HepG2 (cell line): ENCODE measurements at regions not wholly inside any gene's neighbourhood (a gene's known extent, or its start where the extent isn't known, plus 50 kb on each side); places are given as distances from the start of the nearest gene placed in this dataset.

Source experiments
- ATF3 ChIP-seq: sonication (generic); formaldehyde crosslinking; IDR thresholded peaks from 2 replicates; pipeline ENCODE4 v1.4.0; 2020; ENCODE audit warnings: missing genetic modification reagents
- E2F2 ChIP-seq: sonication (generic); formaldehyde crosslinking; IDR thresholded peaks from 2 replicates; pipeline ENCODE4 v1.4.0; 2020; ENCODE audit warnings: missing genetic modification reagents, borderline replicate concordance
- HMGA1 ChIP-seq: sonication (generic); formaldehyde crosslinking; conservative IDR thresholded peaks from 2 replicates; pipeline ENCODE4 v1.4.0; 2020; ENCODE audit warnings: missing genetic modification reagents
- HNRNPK ChIP-seq: fragments of 200-400 bp; formaldehyde crosslinking; IDR thresholded peaks from 2 replicates; pipeline ENCODE4 v1.6.1; 2018; ENCODE audit warnings: low read length, low read depth, moderate library complexity, mild to moderate bottlenecking; ENCODE audit not compliant: poor library complexity, severe bottlenecking
- NCOA2 ChIP-seq: sonication (generic); formaldehyde crosslinking; IDR thresholded peaks from 2 replicates; pipeline ENCODE4 v1.8.0; 2022; ENCODE audit warnings: inconsistent platforms
- TAF1 ChIP-seq: sonication (generic); formaldehyde crosslinking; IDR thresholded peaks from 2 replicates; pipeline ENCODE4 v1.4.0; 2020; ENCODE audit warnings: missing genetic modification reagents
- YY1 ChIP-seq: IDR thresholded peaks from 2 replicates; pipeline ENCODE4 v1.6.1; 2011; ENCODE audit warnings: low read length, low read depth, moderate library complexity, mild to moderate bottlenecking; ENCODE audit not compliant: insufficient read depth, insufficient replicate concordance
- ZNF530 ChIP-seq: sonication (generic); formaldehyde crosslinking; IDR thresholded peaks from 2 replicates; pipeline ENCODE4 v1.5.0; 2020; ENCODE audit warnings: low read depth, mild to moderate bottlenecking, missing genetic modification reagents
- ZNF790 ChIP-seq: sonication (generic); formaldehyde crosslinking; IDR thresholded peaks from 2 replicates; pipeline ENCODE4 v1.8.0; 2022; ENCODE audit warnings: missing genetic modification reagents, mild to moderate bottlenecking, borderline replicate concordance

GRCh38 chr1:222924136-222924706 lies 109.4 kb downstream of the DISP1 start:
- TF ChIP-seq HMGA1 (CRISPR knock-in tag) (no peak), ATF3 (no peak), TAF1 (no peak), ZNF530 (CRISPR knock-in tag) (no peak), YY1 (no peak), HNRNPK (no peak), ZNF790 (CRISPR knock-in tag) (no peak), E2F2 (CRISPR knock-in tag) (no peak), NCOA2 (CRISPR knock-in tag) (no peak)
